HG02678 (cell line): ENCODE measurements at regions not wholly inside any gene's neighbourhood (a gene's known extent, or its start where the extent isn't known, plus 50 kb on each side); places are given as distances from the start of the nearest gene placed in this dataset.
A peak's percentile ranks its signal among the peaks of the same experiment; 100 is the strongest.
"Not testable (repeated sequence)": the region's sequence is repeated elsewhere in the genome, so short reads cannot be mapped to it uniquely, and the experiment has no call there.

Source experiments
- ATAC-seq: cut with Tn5 transposase; IDR thresholded peaks from one replicate; pipeline ENCODE4 v1.9.1; 2021; ENCODE audit warnings: mild to moderate bottlenecking, moderate library complexity; ENCODE audit not compliant: unreplicated experiment

DNA sequence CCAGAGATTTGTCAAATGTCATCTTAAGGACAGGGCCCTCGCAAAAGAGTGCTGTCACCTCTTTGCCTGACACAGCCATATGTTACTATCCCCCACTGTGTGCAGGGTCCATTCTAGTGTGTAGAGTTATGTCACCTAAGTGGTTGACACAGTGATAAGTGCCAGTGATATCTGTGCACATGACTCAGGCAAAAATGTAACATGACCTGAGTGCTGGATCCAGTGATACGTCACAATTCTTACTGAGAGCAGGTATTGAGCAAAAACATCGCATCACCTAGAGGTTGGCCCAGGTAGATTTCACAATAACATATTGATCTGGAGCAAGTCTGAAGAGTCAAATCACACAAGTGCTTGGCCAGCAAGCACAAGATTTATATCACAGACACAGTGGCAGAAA lies 100.5 kb upstream of the BPY2 start:
- ATAC-seq = not testable (repeated sequence)

DNA sequence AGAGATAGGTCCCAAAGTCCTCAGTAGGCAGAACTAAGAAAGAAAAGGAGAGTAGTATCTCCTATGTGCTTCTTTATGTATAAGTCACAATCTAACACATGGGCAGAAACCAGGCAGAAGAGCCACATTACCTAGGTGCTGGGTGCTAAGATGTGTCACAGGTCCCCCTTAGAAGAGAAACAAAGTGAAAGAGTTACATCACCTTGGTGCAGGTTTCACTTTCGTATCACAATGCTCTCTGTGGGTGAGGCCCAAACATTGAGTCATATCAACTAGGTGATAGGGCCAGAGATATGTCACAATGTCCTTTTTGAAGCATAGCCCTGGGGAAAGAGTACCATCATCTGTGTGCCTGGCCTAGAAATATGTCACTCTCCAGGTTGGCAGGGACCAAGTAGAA lies 96.1 kb upstream of the BPY2 start:
- peak; percentile 95 for ATAC-seq

DNA sequence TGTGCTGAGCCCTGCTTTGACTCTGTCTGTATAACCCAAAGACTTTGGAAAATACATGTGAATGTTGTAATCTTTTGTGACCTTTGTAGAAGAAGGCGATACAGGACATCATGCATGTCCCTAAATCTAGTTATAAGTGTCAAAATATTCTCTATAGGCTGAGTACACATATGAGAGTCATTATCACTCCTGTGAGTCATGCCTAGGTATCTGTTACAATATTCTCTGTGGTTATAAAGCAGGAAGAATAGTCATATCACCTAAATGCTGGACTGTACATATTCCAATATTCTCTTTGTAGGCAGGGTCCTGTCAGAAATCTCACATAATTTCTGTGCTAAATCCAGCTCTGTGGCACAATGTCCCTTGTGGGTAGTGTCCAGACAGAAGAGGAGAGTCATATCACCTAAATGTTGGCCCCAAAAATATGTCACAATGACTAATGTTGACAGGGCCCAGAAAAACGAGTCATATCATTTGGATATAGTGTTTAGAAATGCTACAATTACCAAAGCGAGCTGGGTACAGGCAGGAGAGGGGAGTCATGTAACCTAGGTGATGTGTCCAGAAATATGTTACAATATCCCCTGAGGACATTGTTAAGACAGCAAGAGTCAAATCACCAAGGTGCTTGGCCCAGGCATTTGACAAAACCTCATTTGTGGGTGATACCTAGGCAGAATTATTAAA lies 80.4 kb upstream of the BPY2 start:
- not testable (repeated sequence) for ATAC-seq

DNA sequence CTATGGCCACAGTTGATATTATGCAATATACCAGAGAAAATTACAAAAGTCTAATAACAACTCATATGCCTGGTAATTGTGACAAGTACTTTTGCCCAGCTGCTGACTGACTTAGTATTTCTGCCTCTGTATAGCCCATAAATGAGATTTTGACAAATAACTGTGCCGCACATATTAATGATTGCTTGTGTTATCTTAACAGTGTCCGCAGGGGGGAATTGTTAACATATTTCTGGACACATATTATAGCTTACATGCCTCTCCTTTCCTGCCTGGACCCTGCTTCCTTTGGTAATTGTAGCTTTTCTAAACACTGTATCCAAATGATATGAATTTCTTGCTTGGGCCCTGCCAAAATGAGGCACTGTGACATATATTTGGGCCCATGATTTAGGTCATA lies 69.0 kb upstream of the BPY2 start:
- ATAC-seq = not testable (repeated sequence)

DNA sequence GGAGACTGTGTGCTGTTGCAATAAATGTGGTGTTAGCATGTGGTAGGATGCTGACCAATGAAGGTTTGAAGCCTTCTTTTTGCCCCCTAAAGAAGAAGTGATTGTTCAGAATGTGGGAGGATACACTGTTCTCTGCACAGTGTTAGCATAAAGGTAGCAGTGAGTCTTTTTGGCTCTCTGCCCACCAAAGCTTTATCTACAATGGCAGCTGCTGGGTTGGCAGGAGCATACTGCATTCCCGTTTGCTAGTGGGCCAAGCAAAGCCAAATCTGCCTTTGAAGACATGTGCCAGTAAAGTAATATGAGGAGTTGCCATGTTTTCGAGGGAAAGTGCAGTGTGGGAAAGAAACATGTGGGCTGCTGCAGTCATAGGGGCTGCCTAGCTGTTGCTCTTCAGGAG lies 56.4 kb upstream of the BPY2 start:
- ATAC-seq = not testable (repeated sequence)

DNA sequence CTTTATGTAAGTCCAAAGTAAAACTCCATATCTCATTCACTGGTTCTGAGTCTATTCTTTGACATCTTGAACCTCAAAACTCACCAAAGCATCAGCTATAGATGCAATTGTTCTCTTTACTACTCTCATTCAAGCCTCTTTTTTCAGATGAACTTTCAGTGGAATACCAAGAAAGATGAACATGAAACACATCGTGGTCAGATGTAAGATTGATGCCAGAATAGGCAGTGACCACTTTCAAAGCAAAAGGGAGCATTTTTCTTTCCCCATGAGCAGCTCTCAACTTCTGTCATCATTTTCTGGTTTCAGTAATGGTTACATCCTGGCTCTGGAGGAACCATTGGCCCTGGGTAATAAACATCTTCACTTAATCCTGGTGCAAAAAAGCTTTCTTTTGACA lies 50.6 kb upstream of the BPY2 start:
- ATAC-seq = not testable (repeated sequence)
